Body of pancreas (tissue), 4 donors: ENCODE measurements at regions not wholly inside any gene's neighbourhood (a gene's known extent, or its start where the extent isn't known, plus 50 kb on each side); places are given as distances from the start of the nearest gene placed in this dataset.

Experiments used
- POLR2A ChIP-seq, 3 donors: fragments of 450-650 bp; IDR thresholded peaks; one replicate each; pipeline ENCODE4 v1.6.1; 2016; ENCODE audit warnings: antibody characterized with exemption in 3 of 3, mild to moderate bottlenecking in 2 of 3
- TF ChIP-seq, protein P1 (sequence below), 7 experiments: fragments of 450-650 bp in 4 of 7; fragments of 200-600 bp in 3 of 7; sonication (generic) in 3 of 7; IDR thresholded peaks; one replicate each; pipeline ENCODE4 v1.5.1; 2016 to 2019; ENCODE audit warnings: antibody characterized with exemption in 7 of 7

DNA sequence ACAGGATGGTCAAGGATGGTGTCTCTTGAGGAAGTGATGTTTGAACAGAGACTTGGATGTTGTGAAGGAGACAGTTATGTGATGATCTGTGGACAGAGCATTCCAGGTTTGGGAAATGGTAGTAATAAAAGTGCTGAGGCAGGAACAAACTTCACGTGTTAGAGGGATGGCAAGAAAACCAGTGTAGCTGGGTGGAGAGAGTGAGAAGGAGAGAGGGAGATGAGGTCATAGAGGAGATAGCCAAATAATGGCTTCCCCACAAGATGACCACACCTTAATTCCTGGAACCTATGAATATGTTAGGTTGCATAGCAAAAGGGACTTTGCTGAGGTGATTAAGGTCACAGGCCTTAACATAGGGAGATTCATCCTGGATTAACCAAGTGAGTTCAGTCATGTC is 75.6 kb upstream of the GPR50 start:
- TF ChIP-seq POLR2A (IDR thresholded peaks at IDR 0.05): no peak
- TF ChIP-seq, protein P1, sequence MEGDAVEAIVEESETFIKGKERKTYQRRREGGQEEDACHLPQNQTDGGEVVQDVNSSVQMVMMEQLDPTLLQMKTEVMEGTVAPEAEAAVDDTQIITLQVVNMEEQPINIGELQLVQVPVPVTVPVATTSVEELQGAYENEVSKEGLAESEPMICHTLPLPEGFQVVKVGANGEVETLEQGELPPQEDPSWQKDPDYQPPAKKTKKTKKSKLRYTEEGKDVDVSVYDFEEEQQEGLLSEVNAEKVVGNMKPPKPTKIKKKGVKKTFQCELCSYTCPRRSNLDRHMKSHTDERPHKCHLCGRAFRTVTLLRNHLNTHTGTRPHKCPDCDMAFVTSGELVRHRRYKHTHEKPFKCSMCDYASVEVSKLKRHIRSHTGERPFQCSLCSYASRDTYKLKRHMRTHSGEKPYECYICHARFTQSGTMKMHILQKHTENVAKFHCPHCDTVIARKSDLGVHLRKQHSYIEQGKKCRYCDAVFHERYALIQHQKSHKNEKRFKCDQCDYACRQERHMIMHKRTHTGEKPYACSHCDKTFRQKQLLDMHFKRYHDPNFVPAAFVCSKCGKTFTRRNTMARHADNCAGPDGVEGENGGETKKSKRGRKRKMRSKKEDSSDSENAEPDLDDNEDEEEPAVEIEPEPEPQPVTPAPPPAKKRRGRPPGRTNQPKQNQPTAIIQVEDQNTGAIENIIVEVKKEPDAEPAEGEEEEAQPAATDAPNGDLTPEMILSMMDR (IDR thresholded peaks at IDR 0.05): no peak
